ENCODE measurements at regions not wholly inside any gene's neighbourhood (a gene's known extent, or its start where the extent isn't known, plus 50 kb on each side); places are given as distances from the start of the nearest gene placed in this dataset.

- peak; percentile 93 for DNase-seq (ENCODE audit: low spot score)
Measured at GRCh38 chr11:119793335-119793984, 64.5 kb upstream of the NECTIN1 start.

- DNase-seq (ENCODE audit: low spot score), result peak; percentile 87
Measured at GRCh38 chr11:119791701-119792151, 62.7 kb upstream of the NECTIN1 start.

GRCh38 chr11:119791047-119791446 lies 62.0 kb upstream of the NECTIN1 start:
- DNase-seq (ENCODE audit: low spot score), result no peak

GRCh38 chr11:119790476-119790875 lies 61.5 kb upstream of the NECTIN1 start:
- DNase-seq (ENCODE audit: low spot score), result no peak

GRCh38 chr11:119789766-119790407 lies 60.9 kb upstream of the NECTIN1 start:
- no peak for DNase-seq (ENCODE audit: low spot score)

- DNase-seq (ENCODE audit: low spot score), result no peak
Measured at GRCh38 chr11:119788911-119789560, 60.0 kb upstream of the NECTIN1 start.

- DNase-seq (ENCODE audit: low spot score), result no peak
Measured at GRCh38 chr11:119788096-119788883, 59.3 kb upstream of the NECTIN1 start.

- no peak for DNase-seq (ENCODE audit: low spot score)
Measured at GRCh38 chr11:119787074-119787461, 58.1 kb upstream of the NECTIN1 start.

GRCh38 chr11:119786431-119787073 lies 57.6 kb upstream of the NECTIN1 start:
- DNase-seq (ENCODE audit: low spot score), result no peak

GRCh38 chr11:119785131-119785530 lies 56.1 kb upstream of the NECTIN1 start:
- no peak for DNase-seq (ENCODE audit: low spot score)

- no peak for DNase-seq (ENCODE audit: low spot score)
Measured at GRCh38 chr11:119784421-119784820, 55.4 kb upstream of the NECTIN1 start.

- DNase-seq (ENCODE audit: low spot score), result no peak
Measured at GRCh38 chr11:119783466-119784400, 54.7 kb upstream of the NECTIN1 start.

GRCh38 chr11:119782739-119783072 lies 53.7 kb upstream of the NECTIN1 start:
- DNase-seq (ENCODE audit: low spot score), result peak; percentile 64

- DNase-seq (ENCODE audit: low spot score), result no peak
Measured at GRCh38 chr11:119782006-119782738, 53.2 kb upstream of the NECTIN1 start.

GRCh38 chr11:119780222-119780953 lies 51.4 kb upstream of the NECTIN1 start:
- DNase-seq (ENCODE audit: low spot score), result no peak

- DNase-seq (ENCODE audit: low spot score), result no peak
Measured at GRCh38 chr11:119779195-119780071, 50.4 kb upstream of the NECTIN1 start.

All from GM03348 (cell line).